ENCODE measurements at regions not wholly inside any gene's neighbourhood (a gene's known extent, or its start where the extent isn't known, plus 50 kb on each side); places are given as distances from the start of the nearest gene placed in this dataset.

GRCh38 chr7:25361387-25361786 lies 133.1 kb upstream of the NPVF start:
- TF ChIP-seq CTCF (IDR thresholded peaks at IDR 0.05) (no peak), POLR2A (IDR thresholded peaks at IDR 0.05) (no peak)
- DNase-seq (ENCODE audit: low spot score in 2 of 2), result peak in 1 of 2 donors; percentile 36
- intact Hi-C loops (cut with DNase I; ENCODE audit: low total_unique reads), result no loop called here
- no peak overlapping the region for H3K4me3 ChIP-seq (ENCODE audit: low read depth, poor library complexity, severe bottlenecking)
- 75 to 82% methylated on average over 5 of the region's 5 CpGs for WGBS, 2 donors

GRCh38 chr7:25361863-25362262 lies 133.6 kb upstream of the NPVF start:
- H3K4me3 ChIP-seq (ENCODE audit: low read depth, poor library complexity, severe bottlenecking), result no peak overlapping the region
- DNase-seq (ENCODE audit: low spot score in 2 of 2), result peak in 1 of 2 donors; percentile 63
- intact Hi-C loops (cut with DNase I; ENCODE audit: low total_unique reads), result no loop called here
- 24 to 30% methylated on average over 1 of the region's 1 CpG for WGBS, 2 donors
- TF ChIP-seq CTCF (IDR thresholded peaks at IDR 0.05) (no peak), POLR2A (IDR thresholded peaks at IDR 0.05) (no peak)

- H3K4me3 ChIP-seq (ENCODE audit: low read depth, poor library complexity, severe bottlenecking), result no peak overlapping the region
- 91 to 94% methylated on average over 5 of the region's 5 CpGs for WGBS, 2 donors
- intact Hi-C loops (cut with DNase I; ENCODE audit: low total_unique reads), result no loop called here
- DNase-seq (ENCODE audit: low spot score in 2 of 2), result no peak
- TF ChIP-seq CTCF (IDR thresholded peaks at IDR 0.05), result no peak
- no peak for TF ChIP-seq POLR2A (IDR thresholded peaks at IDR 0.05)
Observed at GRCh38 chr7:25368599-25369201, 140.4 kb upstream of the NPVF start.

- intact Hi-C loops (cut with DNase I; ENCODE audit: low total_unique reads), result no loop called here
- 22 to 30% methylated on average over 4 of the region's 4 CpGs for WGBS, 2 donors
- TF ChIP-seq CTCF (IDR thresholded peaks at IDR 0.05) (no peak), POLR2A (IDR thresholded peaks at IDR 0.05) (no peak)
- peak in 1 of 2 donors; percentile 83 for DNase-seq (ENCODE audit: low spot score in 2 of 2)
- H3K4me3 ChIP-seq (ENCODE audit: low read depth, poor library complexity, severe bottlenecking), result no peak overlapping the region
Observed at GRCh38 chr7:25369786-25370185, 141.5 kb upstream of the NPVF start.

GRCh38 chr7:25371972-25372371 lies 143.7 kb upstream of the NPVF start:
- WGBS, 2 donors, result 84 to 91% methylated on average over 2 of the region's 2 CpGs
- no peak for TF ChIP-seq POLR2A (IDR thresholded peaks at IDR 0.05)
- no peak for TF ChIP-seq CTCF (IDR thresholded peaks at IDR 0.05)
- DNase-seq (ENCODE audit: low spot score in 2 of 2), result no peak
- intact Hi-C loops (cut with DNase I; ENCODE audit: low total_unique reads), result no loop called here
- H3K4me3 ChIP-seq (ENCODE audit: low read depth, poor library complexity, severe bottlenecking), result no peak overlapping the region
